Progenitor cell of endocrine pancreas (in vitro differentiated cells): ENCODE measurements at regions not wholly inside any gene's neighbourhood (a gene's known extent, or its start where the extent isn't known, plus 50 kb on each side); places are given as distances from the start of the nearest gene placed in this dataset.

Experiments
- DNase-seq: peaks from one replicate; pipeline ENCODE4 v3.0.0; 2021; ENCODE audit warnings: low spot score; ENCODE audit not compliant: unreplicated experiment
- H3K27ac Mint-ChIP-seq: 2 replicates; pipeline ENCODE4 v1.8.0; 2021; ENCODE audit warnings: mild to moderate bottlenecking, moderate library complexity, mixed read lengths
- H3K27me3 Mint-ChIP-seq: 2 replicates; pipeline ENCODE4 v1.8.0; 2021; ENCODE audit warnings: mixed read lengths
- H3K36me3 Mint-ChIP-seq: 2 replicates; pipeline ENCODE4 v1.8.0; 2022; ENCODE audit warnings: mixed read lengths; ENCODE audit not compliant: insufficient read depth
- H3K4me1 Mint-ChIP-seq: 2 replicates; pipeline ENCODE4 v1.8.0; 2021; ENCODE audit warnings: low read depth, mixed read lengths
- H3K4me3 Mint-ChIP-seq: 2 replicates; pipeline ENCODE4 v1.8.0; 2021; ENCODE audit warnings: low read depth, mild to moderate bottlenecking, moderate library complexity, mixed read lengths
- H3K9me3 Mint-ChIP-seq: 2 replicates; pipeline ENCODE4 v1.8.0; 2021; ENCODE audit warnings: low read depth, mixed read lengths
- CTCF ChIP-seq: fragments of 200-600 bp; sonication (generic); IDR thresholded peaks from one replicate; pipeline ENCODE4 v1.5.0; 2021; ENCODE audit warnings: antibody characterized with exemption, mild to moderate bottlenecking; ENCODE audit not compliant: unreplicated experiment

DNA sequence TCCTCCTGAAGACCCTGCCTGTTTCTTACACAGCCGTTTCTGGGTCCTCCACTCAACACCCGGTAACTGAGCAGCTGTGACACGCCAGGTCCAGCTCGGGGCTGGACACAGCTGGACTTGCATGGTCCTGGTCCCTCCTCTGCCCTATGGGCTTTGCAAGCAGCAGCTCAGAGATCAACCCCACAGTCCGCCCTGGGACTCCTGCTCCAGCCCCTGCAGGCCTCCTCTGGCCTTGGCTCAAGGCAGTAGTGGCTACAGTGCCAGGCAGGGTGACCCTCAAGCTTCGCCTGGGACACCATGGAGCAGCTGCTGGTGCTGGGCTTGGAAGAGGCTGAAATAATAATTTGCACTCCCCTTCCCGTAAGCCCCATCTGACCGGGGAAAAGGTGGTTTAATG lies 66.1 kb upstream of the OLFM1 start:
- peaks cover 26% of the 10 kb centered on the region for H3K27me3 Mint-ChIP-seq
- TF ChIP-seq CTCF = no peak

DNA sequence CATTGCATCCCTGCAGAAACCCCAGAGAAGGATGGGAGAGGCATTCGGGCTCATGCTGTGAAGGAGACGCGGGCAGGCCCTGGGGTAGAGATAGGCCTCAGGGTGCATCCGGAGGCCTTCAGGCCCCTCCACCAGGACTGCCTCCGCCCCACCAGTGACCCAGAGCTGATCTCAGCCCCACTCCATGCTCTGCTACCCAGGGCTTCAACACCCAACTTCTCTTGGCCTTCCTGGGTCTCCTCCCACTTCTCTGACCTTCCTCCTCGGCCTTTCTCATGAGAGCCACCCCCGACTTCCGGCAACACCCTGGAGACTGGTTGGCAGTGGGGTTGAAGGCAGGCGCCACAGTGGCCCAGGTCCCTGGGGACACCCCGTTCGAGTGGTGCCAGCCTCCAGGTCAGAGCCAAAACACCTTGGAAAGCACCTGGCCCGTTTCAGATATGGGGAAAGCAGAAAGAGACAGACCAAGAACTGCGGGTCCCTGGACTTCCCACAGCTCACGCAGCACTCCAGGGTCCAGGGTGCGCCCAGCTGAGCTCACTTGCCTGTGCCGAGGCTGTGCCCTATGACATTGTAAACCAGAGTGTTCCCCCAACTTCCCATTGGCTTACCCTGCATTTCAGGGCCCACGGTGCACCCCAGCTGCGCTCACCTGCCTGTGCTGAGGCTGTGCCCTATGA lies 65.1 kb upstream of the OLFM1 start:
- H3K36me3 Mint-ChIP-seq = no peaks in the 10 kb centered on the region
- H3K4me1 Mint-ChIP-seq = no peaks in the 10 kb centered on the region
- H3K27ac Mint-ChIP-seq = no peak overlapping the region
- peaks cover 26% of the 10 kb centered on the region for H3K27me3 Mint-ChIP-seq
- H3K4me3 Mint-ChIP-seq = no peak overlapping the region
- no peak for TF ChIP-seq CTCF
- H3K9me3 Mint-ChIP-seq = peaks cover 5% of the 10 kb centered on the region
- DNase-seq = no peak

More for the DNA sequence above, 66.1 kb upstream of the OLFM1 start:
- H3K36me3 Mint-ChIP-seq = no peaks in the 10 kb centered on the region
- no peaks in the 10 kb centered on the region for H3K4me1 Mint-ChIP-seq
- DNase-seq = no peak
- no peak overlapping the region for H3K27ac Mint-ChIP-seq
- no peak overlapping the region for H3K4me3 Mint-ChIP-seq
- peaks cover 3% of the 10 kb centered on the region for H3K9me3 Mint-ChIP-seq

DNA sequence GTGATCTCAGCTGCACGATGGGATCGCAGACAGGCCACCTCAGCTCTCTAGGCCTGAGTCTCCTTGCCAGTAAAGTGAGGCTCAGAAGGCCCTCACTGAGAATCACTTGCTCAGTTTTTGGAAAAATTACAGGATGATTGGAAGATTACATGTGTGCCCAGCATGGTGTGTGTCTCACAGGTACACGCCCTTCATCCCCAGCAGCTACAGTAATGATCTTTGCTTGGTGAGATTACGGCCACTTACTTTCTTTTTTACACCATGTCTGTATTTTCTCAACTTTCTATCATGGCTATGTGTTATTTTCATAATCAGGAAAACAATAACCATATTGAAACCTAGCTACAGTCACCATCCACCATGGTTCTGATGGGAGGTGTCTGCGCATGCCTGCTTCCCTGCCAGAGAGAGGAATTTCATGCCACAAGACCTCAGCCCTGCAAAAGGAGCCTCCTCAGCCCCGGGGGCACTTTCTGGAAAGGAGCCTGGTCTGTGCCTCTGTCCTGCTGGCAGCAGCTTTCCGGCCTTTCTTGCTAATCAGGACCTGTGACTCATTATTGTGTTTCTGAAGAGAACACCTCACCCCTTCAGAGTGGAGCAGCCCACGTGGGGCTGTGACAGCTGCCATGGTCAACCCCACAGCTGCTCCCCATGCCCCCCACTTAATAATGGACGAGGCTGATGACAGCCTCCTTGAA lies 64.2 kb upstream of the OLFM1 start:
- TF ChIP-seq CTCF = no peak
- Mint-ChIP-seq H3K27me3 (peaks cover 26% of the 10 kb centered on the region), H3K27ac (no peak overlapping the region), H3K36me3 (no peaks in the 10 kb centered on the region), H3K9me3 (peaks cover 5% of the 10 kb centered on the region), H3K4me3 (no peak overlapping the region), H3K4me1 (no peaks in the 10 kb centered on the region)
- DNase-seq = no peak

GRCh38 chr9:135023786-135024405 lies 63.6 kb upstream of the OLFM1 start:
- no peak for TF ChIP-seq CTCF
- H3K9me3 Mint-ChIP-seq = peaks cover 5% of the 10 kb centered on the region

GRCh38 chr9:135029463-135029862 lies 58.0 kb upstream of the OLFM1 start:
- H3K4me1 Mint-ChIP-seq = peaks cover 7% of the 10 kb centered on the region
- DNase-seq = no peak
- H3K27me3 Mint-ChIP-seq = peaks cover 30% of the 10 kb centered on the region
- H3K9me3 Mint-ChIP-seq = peaks cover 5% of the 10 kb centered on the region
- no peak for TF ChIP-seq CTCF
- H3K27ac Mint-ChIP-seq = no peak overlapping the region
- no peak overlapping the region for H3K4me3 Mint-ChIP-seq
- no peaks in the 10 kb centered on the region for H3K36me3 Mint-ChIP-seq

More at GRCh38 chr9:135023786-135024405, 63.6 kb upstream of the OLFM1 start:
- Mint-ChIP-seq H3K27ac (no peak overlapping the region), H3K4me1 (peaks cover 4% of the 10 kb centered on the region), H3K36me3 (no peaks in the 10 kb centered on the region), H3K27me3 (peaks cover 27% of the 10 kb centered on the region), H3K4me3 (no peak overlapping the region)
- DNase-seq = no peak
